BLaER1 (cell line): ENCODE measurements at regions not wholly inside any gene's neighbourhood (a gene's known extent, or its start where the extent isn't known, plus 50 kb on each side); places are given as distances from the start of the nearest gene placed in this dataset.
"Not testable (repeated sequence)": the region's sequence is repeated elsewhere in the genome, so short reads cannot be mapped to it uniquely, and the experiment has no call there.

ENCODE experiments used
- H3K27ac ChIP-seq: shearing (Covaris generic); formaldehyde crosslinking; 2 replicates; pipeline ENCODE4 v1.8.1; 2022
- H3K27me3 ChIP-seq: shearing (Covaris generic); formaldehyde crosslinking; 2 replicates; pipeline ENCODE4 v1.8.1; 2022
- H3K36me3 ChIP-seq: shearing (Covaris generic); formaldehyde crosslinking; 2 replicates; pipeline ENCODE4 v1.8.1; 2022
- H3K4me1 ChIP-seq: shearing (Covaris generic); formaldehyde crosslinking; 2 replicates; pipeline ENCODE4 v1.8.1; 2022
- H3K4me2 ChIP-seq: shearing (Covaris generic); formaldehyde crosslinking; 2 replicates; pipeline ENCODE4 v1.8.1; 2022
- H3K4me3 ChIP-seq: shearing (Covaris generic); formaldehyde crosslinking; 2 replicates; pipeline ENCODE4 v1.8.1; 2022
- H3K9ac ChIP-seq: shearing (Covaris generic); formaldehyde crosslinking; 2 replicates; pipeline ENCODE4 v1.8.1; 2022
- H3K9me3 ChIP-seq: shearing (Covaris generic); formaldehyde crosslinking; 2 replicates; pipeline ENCODE4 v1.8.1; 2022
- H4K20me1 ChIP-seq: shearing (Covaris generic); formaldehyde crosslinking; 2 replicates; pipeline ENCODE4 v1.8.1; 2022

- not testable (repeated sequence) for H3K4me3 ChIP-seq, H3K36me3 ChIP-seq, H3K4me1 ChIP-seq, H4K20me1 ChIP-seq, H3K9me3 ChIP-seq, H3K4me2 ChIP-seq, H3K27ac ChIP-seq, H3K9ac ChIP-seq, H3K27me3 ChIP-seq
Observed at GRCh38 chr15:22616976-22617375, 158.3 kb downstream of the GOLGA6L22 start.

- H3K9ac ChIP-seq, H3K27ac ChIP-seq, H3K4me2 ChIP-seq, H3K36me3 ChIP-seq, H4K20me1 ChIP-seq, H3K27me3 ChIP-seq, H3K4me1 ChIP-seq, H3K9me3 ChIP-seq, H3K4me3 ChIP-seq: not testable (repeated sequence)
Observed at GRCh38 chr15:22631789-22632188, 154.7 kb upstream of the NIPA1 start.

GRCh38 chr15:22639983-22640382, 146.5 kb upstream of the NIPA1 start:
- not testable (repeated sequence) for H3K9me3 ChIP-seq, H3K4me2 ChIP-seq, H3K27me3 ChIP-seq, H3K4me1 ChIP-seq, H3K4me3 ChIP-seq, H3K27ac ChIP-seq, H3K36me3 ChIP-seq, H4K20me1 ChIP-seq, H3K9ac ChIP-seq

DNA sequence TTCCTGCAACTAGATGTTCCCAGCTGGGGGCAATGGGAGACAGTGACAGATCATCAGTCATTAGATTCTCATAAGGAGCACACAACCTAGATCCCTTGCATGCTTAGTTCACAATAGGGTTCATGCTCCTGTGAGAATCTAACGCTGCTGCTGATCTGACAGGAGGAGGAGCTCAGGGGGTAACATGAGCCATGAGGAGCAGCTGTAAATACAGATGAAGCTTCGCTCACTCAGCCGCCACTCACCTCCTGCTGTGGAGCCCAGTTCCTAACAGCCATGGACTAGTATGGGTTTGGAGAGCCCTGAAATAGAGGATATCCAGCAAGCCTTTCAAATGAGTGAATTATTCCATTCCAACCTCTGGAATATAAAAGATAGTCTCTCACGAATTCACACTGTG, 137.0 kb upstream of the NIPA1 start:
- H3K9ac ChIP-seq, H3K27ac ChIP-seq, H3K36me3 ChIP-seq, H3K4me2 ChIP-seq, H3K4me1 ChIP-seq, H3K9me3 ChIP-seq, H3K4me3 ChIP-seq, H3K27me3 ChIP-seq, H4K20me1 ChIP-seq: not testable (repeated sequence)

DNA sequence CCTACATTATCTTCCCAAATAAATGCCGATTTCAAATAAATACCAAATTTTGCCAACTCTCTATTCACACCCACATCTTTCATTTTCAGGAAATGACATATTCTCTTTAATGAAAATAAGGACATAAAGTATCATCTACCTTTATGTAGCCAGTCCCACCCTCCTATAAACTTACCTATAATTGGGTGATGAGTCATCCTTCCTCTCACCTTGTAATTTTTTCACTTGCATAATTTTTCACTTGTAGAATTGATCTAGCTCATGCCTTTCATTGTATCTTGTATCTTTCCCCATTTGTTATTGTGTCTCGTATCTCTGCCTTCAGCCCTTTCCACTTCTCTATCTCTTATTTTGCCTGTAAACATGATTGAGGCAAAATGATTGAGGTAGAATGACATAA, 135.3 kb upstream of the NIPA1 start:
- H4K20me1 ChIP-seq = not testable (repeated sequence)

DNA sequence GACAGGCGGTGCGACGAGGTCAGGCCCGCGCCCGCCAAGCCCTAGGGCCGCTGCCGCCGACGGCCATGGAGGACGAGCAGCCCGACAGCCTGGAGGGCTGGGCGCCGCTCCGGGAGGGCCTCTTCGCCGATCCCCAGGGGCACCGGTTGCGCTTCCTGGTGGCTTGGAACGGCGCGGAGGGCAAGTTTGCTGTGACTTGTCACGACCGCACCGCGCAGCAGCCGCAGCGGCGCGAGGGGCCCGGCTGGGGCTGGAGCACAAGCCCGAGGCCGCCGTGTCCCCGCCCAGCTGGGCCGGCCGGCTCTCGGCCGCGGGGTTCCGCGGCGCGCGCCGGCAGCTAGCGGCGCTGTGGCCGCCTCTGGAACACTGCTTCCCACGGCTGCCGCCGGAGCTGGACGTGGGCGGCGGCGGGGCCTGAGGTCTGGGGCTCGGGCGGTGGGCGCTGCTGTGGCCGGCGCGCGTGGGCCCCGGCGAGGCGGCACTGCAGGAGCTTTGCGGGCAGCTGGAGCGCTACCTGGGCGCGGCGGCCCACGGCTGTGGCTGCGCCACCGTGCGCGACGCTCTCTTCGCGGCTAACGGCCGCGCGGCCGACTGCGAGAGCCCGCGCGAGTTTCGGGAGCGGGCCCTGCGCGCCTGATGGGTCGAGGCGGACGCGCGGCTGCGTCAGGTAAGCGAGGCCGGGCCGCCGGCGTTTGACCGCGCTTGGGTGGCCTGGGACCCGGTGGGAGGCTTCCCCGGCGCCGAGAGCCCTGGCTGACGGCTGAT, 122.0 kb upstream of the NIPA1 start:
- Histone ChIP-seq H3K27ac (peak overlapping the region; percentile 74), H3K9ac (peak overlapping the region; percentile 73), H3K4me3 (peak overlapping the region; percentile 74), H3K4me2 (peak overlapping the region; percentile 75)
- H3K27me3 ChIP-seq, H4K20me1 ChIP-seq, H3K9me3 ChIP-seq, H3K4me1 ChIP-seq, H3K36me3 ChIP-seq: not testable (repeated sequence)

More for the DNA sequence above, 135.3 kb upstream of the NIPA1 start:
- H3K4me2 ChIP-seq, H3K9ac ChIP-seq, H3K4me3 ChIP-seq, H3K27ac ChIP-seq, H3K27me3 ChIP-seq, H3K36me3 ChIP-seq, H3K4me1 ChIP-seq, H3K9me3 ChIP-seq: not testable (repeated sequence)

- H3K36me3 ChIP-seq, H4K20me1 ChIP-seq, H3K9me3 ChIP-seq, H3K4me1 ChIP-seq, H3K27me3 ChIP-seq: not testable (repeated sequence)
- Histone ChIP-seq H3K9ac (peak overlapping the region; percentile 73), H3K4me2 (peak overlapping the region; percentile 75), H3K27ac (peak overlapping the region; percentile 74), H3K4me3 (peak overlapping the region; percentile 74)
Observed at GRCh38 chr15:22665059-22665702, 121.3 kb upstream of the NIPA1 start.

- H4K20me1 ChIP-seq, H3K9me3 ChIP-seq, H3K27ac ChIP-seq, H3K4me1 ChIP-seq, H3K27me3 ChIP-seq, H3K36me3 ChIP-seq: not testable (repeated sequence)
- Histone ChIP-seq H3K4me3 (peak overlapping the region; percentile 74), H3K9ac (0 out of 2 replicates have a peak overlapping the region, but pooled peaks have one; percentile 24), H3K4me2 (peak overlapping the region; percentile 75)
Observed at GRCh38 chr15:22665711-22666110, 120.7 kb upstream of the NIPA1 start.

- H3K4me1 ChIP-seq, H3K4me2 ChIP-seq, H3K9ac ChIP-seq, H3K27ac ChIP-seq, H4K20me1 ChIP-seq, H3K4me3 ChIP-seq, H3K27me3 ChIP-seq, H3K9me3 ChIP-seq, H3K36me3 ChIP-seq: not testable (repeated sequence)
Observed at GRCh38 chr15:22684786-22685185, 101.7 kb upstream of the NIPA1 start.

DNA sequence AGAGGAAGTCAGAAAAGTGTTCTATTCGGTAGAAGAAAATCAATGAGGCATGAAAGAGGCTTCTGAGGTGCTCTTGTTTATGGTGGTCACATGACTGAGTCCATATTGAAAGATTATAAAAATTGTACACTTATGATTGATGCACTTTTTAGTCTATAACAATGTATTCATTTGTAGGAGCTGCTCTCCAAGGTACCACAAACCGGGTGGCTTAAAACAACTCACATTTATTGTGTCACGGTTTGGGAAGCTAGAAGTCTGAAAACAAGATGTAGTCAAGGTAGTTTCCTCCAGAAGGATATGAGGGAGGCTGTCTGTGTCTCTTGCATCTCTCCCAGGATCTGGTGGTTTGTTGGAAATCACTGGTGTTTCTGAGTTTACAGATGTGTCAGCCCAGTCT, 86.6 kb upstream of the NIPA1 start:
- not testable (repeated sequence) for H3K9ac ChIP-seq, H3K4me1 ChIP-seq, H4K20me1 ChIP-seq, H3K36me3 ChIP-seq, H3K4me2 ChIP-seq, H3K27me3 ChIP-seq, H3K4me3 ChIP-seq, H3K27ac ChIP-seq, H3K9me3 ChIP-seq

- H3K27ac ChIP-seq, H3K4me3 ChIP-seq, H3K4me1 ChIP-seq, H3K9ac ChIP-seq, H4K20me1 ChIP-seq, H3K9me3 ChIP-seq, H3K36me3 ChIP-seq, H3K4me2 ChIP-seq: not testable (repeated sequence)
- peaks cover 15% of the 10 kb centered on the region for H3K27me3 ChIP-seq
Observed at GRCh38 chr15:22710831-22711341, 75.6 kb upstream of the NIPA1 start.

- H3K36me3 ChIP-seq, H3K9me3 ChIP-seq, H3K9ac ChIP-seq, H3K4me3 ChIP-seq, H3K27ac ChIP-seq, H3K4me1 ChIP-seq, H3K4me2 ChIP-seq, H4K20me1 ChIP-seq: not testable (repeated sequence)
- H3K27me3 ChIP-seq = peaks cover 15% of the 10 kb centered on the region
Observed at GRCh38 chr15:22713933-22714332, 72.5 kb upstream of the NIPA1 start.

DNA sequence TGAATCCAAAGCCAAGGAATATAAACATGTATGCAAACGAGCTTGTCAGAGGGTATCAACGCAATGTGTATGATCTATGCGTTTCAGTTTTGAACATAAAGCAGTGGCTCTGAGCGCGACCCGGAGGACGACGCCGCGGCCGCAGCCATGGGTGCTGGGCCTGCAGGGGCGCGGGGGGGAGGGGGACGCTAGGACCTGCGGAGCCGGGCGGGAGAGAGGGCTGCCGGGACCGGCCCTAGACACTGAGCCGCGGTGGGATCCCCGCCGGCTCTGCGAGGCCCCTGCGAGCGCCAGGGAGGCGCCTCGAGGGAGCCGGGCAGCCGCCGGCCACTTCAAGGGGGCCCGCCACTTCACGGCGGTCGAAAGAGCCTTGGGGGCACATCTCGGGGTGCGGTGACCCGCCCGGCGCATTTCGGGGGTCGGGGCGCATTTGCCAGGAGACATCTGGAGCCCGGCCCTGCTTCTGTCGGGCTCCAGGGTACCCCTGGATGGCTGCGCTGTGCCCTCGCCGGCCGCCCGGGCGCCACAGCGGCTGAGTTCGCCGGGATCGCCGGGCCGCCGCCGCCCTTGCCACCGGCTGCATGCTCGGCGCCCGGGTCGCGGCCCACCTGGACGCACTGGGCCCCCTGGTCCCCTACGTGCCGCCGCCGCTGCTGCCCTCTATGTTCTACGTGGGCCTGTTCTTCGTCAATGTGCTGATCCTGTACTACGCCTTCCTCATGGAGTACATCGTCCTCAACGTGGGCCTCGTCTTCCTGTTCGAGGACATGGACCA, 71.9 kb upstream of the NIPA1 start:
- H3K27me3 ChIP-seq = peaks cover 15% of the 10 kb centered on the region
- not testable (repeated sequence) for H3K9ac ChIP-seq, H4K20me1 ChIP-seq, H3K4me2 ChIP-seq, H3K36me3 ChIP-seq, H3K4me3 ChIP-seq, H3K27ac ChIP-seq, H3K4me1 ChIP-seq, H3K9me3 ChIP-seq

- H3K27ac ChIP-seq, H3K36me3 ChIP-seq, H3K4me1 ChIP-seq, H3K9ac ChIP-seq, H4K20me1 ChIP-seq, H3K4me2 ChIP-seq, H3K9me3 ChIP-seq, H3K4me3 ChIP-seq: not testable (repeated sequence)
- H3K27me3 ChIP-seq = peaks cover 15% of the 10 kb centered on the region
Observed at GRCh38 chr15:22715133-22715845, 71.2 kb upstream of the NIPA1 start.
